PC-9 (cell line): ENCODE measurements at regions not wholly inside any gene's neighbourhood (a gene's known extent, or its start where the extent isn't known, plus 50 kb on each side); places are given as distances from the start of the nearest gene placed in this dataset.

Experiments
- CTCF ChIP-seq: fragments of 200-600 bp; sonication (generic); conservative IDR thresholded peaks from 2 replicates; pipeline ENCODE4 v1.6.1; 2017; ENCODE audit warnings: mixed run types, antibody characterized with exemption, mild to moderate bottlenecking, moderate library complexity
- EZH2 ChIP-seq: fragments of 200-600 bp; sonication (generic); IDR thresholded peaks from 2 replicates; pipeline ENCODE4 v1.8.0; 2017; ENCODE audit warnings: antibody characterized with exemption, low read depth

GRCh38 chr6:21807299-21808044, 213.9 kb downstream of the SOX4 start:
- TF ChIP-seq CTCF (no peak), EZH2 (no peak)
